ENCODE measurements at regions not wholly inside any gene's neighbourhood (a gene's known extent, or its start where the extent isn't known, plus 50 kb on each side); places are given as distances from the start of the nearest gene placed in this dataset.

DNA sequence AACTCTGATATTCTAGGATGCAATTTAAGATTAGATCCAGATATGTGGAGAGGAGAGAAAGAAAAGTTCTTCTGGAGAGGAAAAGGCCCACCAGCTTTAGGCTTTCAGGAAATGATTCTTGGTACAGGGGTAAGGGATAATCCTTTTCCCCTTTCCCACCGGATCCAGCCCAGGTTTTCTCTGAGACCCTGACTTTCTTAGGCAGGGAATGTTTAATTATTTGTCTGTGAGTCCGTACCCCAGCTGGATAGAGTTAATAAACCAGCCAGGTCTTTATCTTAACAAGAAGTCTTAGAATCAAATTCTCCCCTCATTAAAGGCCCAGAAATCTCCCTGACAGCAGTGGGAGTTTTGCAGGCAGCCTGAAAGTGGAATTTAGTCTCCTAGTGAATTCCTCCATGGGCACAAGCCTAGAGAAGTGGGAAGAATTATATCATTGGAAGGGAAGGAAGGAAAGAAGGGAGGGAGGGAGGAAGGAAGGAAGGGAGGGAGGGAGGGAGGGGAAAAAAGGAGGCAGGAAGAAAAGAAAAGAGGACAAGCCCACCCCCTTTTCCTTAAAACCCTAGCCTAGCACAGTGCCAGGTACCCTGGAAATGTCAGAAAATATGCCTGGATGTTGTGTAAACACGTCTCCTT is 189.0 kb downstream of the PLPP3 start:
- intact Hi-C loops (cut with DNase I) = no loop called here
- Histone ChIP-seq H3K9me3 (no peaks in the 10 kb centered on the region), H3K27ac (no peak overlapping the region), H3K27me3 (no peaks in the 10 kb centered on the region), H3K4me1 (ENCODE audit: insufficient read depth) (no peaks in the 10 kb centered on the region), H3K4me3 (no peak overlapping the region), H3K36me3 (no peaks in the 10 kb centered on the region)
- no peak for DNase-seq
- TF ChIP-seq CTCF (IDR thresholded peaks at IDR 0.05) = no peak
- TF ChIP-seq EP300 (IDR thresholded peaks at IDR 0.05) = no peak
- TF ChIP-seq POLR2A (IDR thresholded peaks at IDR 0.05) = no peak
- 48 to 54% (median 52%) methylated on average over 3 of the region's 3 CpGs for WGBS, 3 donors

GRCh38 chr1:56389813-56390212 is 189.6 kb downstream of the PLPP3 start:
- TF ChIP-seq EP300 (IDR thresholded peaks at IDR 0.05) (no peak), CTCF (IDR thresholded peaks at IDR 0.05) (no peak), POLR2A (IDR thresholded peaks at IDR 0.05) (no peak)
- H3K9me3 ChIP-seq = no peaks in the 10 kb centered on the region
- no peak overlapping the region for H3K27ac ChIP-seq
- H3K27me3 ChIP-seq = no peaks in the 10 kb centered on the region
- H3K4me3 ChIP-seq = no peak overlapping the region
- no peaks in the 10 kb centered on the region for H3K36me3 ChIP-seq
- no peak for DNase-seq
- WGBS, 3 donors = 87 to 90% (median 89%) methylated on average over 2 of the region's 2 CpGs
- intact Hi-C loops (cut with DNase I) = no loop called here
- H3K4me1 ChIP-seq (ENCODE audit: insufficient read depth) = no peaks in the 10 kb centered on the region

DNA sequence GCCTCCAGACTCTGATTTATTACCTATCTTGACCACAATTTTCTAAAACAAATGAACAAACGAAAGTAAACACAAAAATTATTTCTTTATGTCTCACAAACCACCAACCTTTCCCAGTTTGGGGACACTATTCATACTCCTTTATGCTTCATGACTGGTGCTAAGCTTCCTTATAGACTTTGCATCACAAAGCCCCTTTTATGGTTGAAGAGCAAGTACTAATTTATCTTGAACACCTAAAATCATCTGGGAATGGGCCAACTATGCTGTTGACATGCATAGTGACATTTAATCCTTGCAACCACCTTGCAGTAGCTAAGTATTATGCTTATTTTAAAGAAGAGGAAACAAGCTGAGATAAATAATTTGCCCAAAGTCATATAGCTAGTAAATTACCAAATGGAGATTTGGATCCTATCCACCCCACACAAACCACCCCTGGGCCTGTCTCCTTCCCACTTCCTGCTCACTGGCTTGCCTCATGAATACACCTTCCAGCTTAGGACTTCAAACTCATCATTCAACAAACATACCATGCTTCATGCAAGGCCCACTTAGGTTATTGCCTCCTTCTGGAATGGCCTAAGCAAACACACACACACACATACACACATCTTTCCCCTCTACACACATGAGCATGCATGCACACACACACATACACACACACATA is 192.2 kb downstream of the PLPP3 start:
- no peak for DNase-seq
- Histone ChIP-seq H3K27ac (no peak overlapping the region), H3K9me3 (no peaks in the 10 kb centered on the region), H3K4me3 (no peak overlapping the region), H3K27me3 (no peaks in the 10 kb centered on the region), H3K36me3 (no peaks in the 10 kb centered on the region), H3K4me1 (ENCODE audit: insufficient read depth) (no peaks in the 10 kb centered on the region)
- intact Hi-C loops (cut with DNase I) = no loop called here
- TF ChIP-seq EP300 (IDR thresholded peaks at IDR 0.05) = no peak
- TF ChIP-seq CTCF (IDR thresholded peaks at IDR 0.05) = no peak
- 61 to 80% (median 65%) methylated on average over 1 of the region's 1 CpG for WGBS, 3 donors

DNA sequence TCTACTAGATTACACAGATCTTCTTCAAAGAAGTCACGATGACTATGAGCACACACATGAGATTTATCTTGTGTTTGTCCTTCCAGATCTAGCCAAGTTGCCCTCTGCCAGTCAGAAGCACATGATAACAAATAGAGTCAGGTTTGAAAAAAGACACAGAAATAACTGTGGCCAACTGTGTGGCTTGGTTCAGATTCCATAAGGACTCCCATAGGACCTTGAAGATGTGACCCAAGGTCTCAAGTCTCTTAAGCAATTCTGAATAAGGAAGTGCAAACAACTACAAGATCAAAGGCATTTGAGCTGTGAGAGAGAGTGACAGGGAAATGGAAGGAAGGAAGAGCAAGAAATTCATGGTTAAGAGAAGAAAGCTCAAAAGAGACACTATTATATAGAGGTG is 194.0 kb downstream of the PLPP3 start:
- no peak for DNase-seq
- no peaks in the 10 kb centered on the region for H3K27me3 ChIP-seq
- TF ChIP-seq EP300 (IDR thresholded peaks at IDR 0.05) = no peak
- TF ChIP-seq POLR2A (IDR thresholded peaks at IDR 0.05) = no peak
- TF ChIP-seq CTCF (IDR thresholded peaks at IDR 0.05) = no peak
- WGBS, 3 donors = 76 to 85% (median 76%) methylated on average over 1 of the region's 1 CpG
- no peaks in the 10 kb centered on the region for H3K4me1 ChIP-seq (ENCODE audit: insufficient read depth)
- no peak overlapping the region for H3K27ac ChIP-seq
- no peak overlapping the region for H3K4me3 ChIP-seq
- intact Hi-C loops (cut with DNase I) = no loop called here
- H3K9me3 ChIP-seq = no peaks in the 10 kb centered on the region
- no peaks in the 10 kb centered on the region for H3K36me3 ChIP-seq

Measured in ovary (tissue), 7 donors.